ENCODE measurements at regions not wholly inside any gene's neighbourhood (a gene's known extent, or its start where the extent isn't known, plus 50 kb on each side); places are given as distances from the start of the nearest gene placed in this dataset.

GRCh38 chr3:655824-656223 is 437.0 kb upstream of the CNTN6 start:
- H3K4me3 ChIP-seq (ENCODE audit: low read depth, low read length) = no peak overlapping the region
- no peak for DNase-seq (ENCODE audit: low read depth)
- no peak for TF ChIP-seq CTCF (IDR thresholded peaks at IDR 0.05; ENCODE audit: insufficient read depth, low read length)

- no peak overlapping the region for H3K4me3 ChIP-seq (ENCODE audit: low read depth, low read length)
- TF ChIP-seq CTCF (IDR thresholded peaks at IDR 0.05; ENCODE audit: insufficient read depth, low read length) = no peak
- DNase-seq (ENCODE audit: low read depth) = no peak
Observed at GRCh38 chr3:661356-661755, 431.5 kb upstream of the CNTN6 start.

- no peak for DNase-seq (ENCODE audit: low read depth)
- TF ChIP-seq CTCF (IDR thresholded peaks at IDR 0.05; ENCODE audit: insufficient read depth, low read length) = no peak
Observed at GRCh38 chr3:674116-674515, 418.7 kb upstream of the CNTN6 start.

DNA sequence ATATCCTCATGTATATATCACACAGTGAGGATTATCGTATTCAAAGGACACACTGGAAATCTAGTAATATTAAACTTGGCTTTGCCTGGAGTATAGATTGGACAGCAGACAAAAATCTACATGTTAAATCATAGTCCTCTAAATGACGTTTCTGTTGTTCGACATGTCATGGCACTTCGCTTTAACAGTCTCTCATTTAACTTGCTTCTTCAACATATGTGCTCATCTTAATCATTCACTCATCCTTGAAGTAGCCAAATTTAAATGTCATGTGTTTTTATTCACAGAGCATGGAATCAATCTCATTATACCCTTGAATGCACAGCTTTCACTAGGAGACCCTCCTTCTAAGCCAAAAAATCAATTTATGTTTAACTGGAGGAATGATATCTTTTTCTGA is 417.0 kb upstream of the CNTN6 start:
- no peak for DNase-seq (ENCODE audit: low read depth)
- no peak overlapping the region for H3K4me3 ChIP-seq (ENCODE audit: low read depth, low read length)
- no peak for TF ChIP-seq CTCF (IDR thresholded peaks at IDR 0.05; ENCODE audit: insufficient read depth, low read length)

More at GRCh38 chr3:674116-674515, 418.7 kb upstream of the CNTN6 start:
- H3K4me3 ChIP-seq (ENCODE audit: low read depth, low read length) = no peak overlapping the region

- no peak for TF ChIP-seq CTCF (IDR thresholded peaks at IDR 0.05; ENCODE audit: insufficient read depth, low read length)
- DNase-seq (ENCODE audit: low read depth) = no peak
- no peak overlapping the region for H3K4me3 ChIP-seq (ENCODE audit: low read depth, low read length)
Observed at GRCh38 chr3:683770-684169, 409.1 kb upstream of the CNTN6 start.

DNA sequence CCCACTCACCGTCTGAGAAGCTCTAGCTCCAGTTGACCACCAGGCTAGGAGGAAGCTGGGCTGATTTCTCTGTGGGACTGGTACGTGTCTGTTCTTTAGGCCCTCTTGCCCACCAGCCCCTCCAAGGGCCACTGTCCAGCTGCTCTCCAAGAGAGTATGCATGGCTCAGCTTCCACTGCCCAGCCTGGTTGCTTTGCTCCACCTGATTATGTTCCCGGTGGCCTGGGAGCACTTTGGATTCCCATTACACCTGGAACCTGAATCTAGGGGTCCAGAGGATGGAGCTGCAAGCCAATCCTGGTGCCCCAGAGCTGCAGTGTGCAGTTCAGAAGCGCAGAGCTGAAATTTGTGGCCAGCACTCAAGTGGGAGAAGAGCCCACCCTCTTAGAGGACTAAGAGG is 402.1 kb upstream of the CNTN6 start:
- DNase-seq (ENCODE audit: low read depth) = no peak

More for the DNA sequence above, 402.1 kb upstream of the CNTN6 start:
- no peak for TF ChIP-seq CTCF (IDR thresholded peaks at IDR 0.05; ENCODE audit: insufficient read depth, low read length)
- H3K4me3 ChIP-seq (ENCODE audit: low read depth, low read length) = no peak overlapping the region

Measured in fibroblast of the aortic adventitia (primary cell).